Prostate gland (tissue), 2 donors: ENCODE measurements at regions not wholly inside any gene's neighbourhood (a gene's known extent, or its start where the extent isn't known, plus 50 kb on each side); places are given as distances from the start of the nearest gene placed in this dataset.

ENCODE experiments used
- DNase-seq: peaks from one replicate; pipeline ENCODE4 v3.0.0-alpha.2; 2019; ENCODE audit warnings: low spot score
- H3K27ac ChIP-seq, 2 donors: fragments of 200-600 bp; sonication (generic); 2 replicates each; pipeline ENCODE4 v1.5.1; 2017 to 2019
- H3K27me3 ChIP-seq: fragments of 200-600 bp; sonication (generic); replicated peaks from 2 replicates; pipeline ENCODE4 v1.5.1; 2019; ENCODE audit not compliant: insufficient read depth
- H3K36me3 ChIP-seq, 2 donors: fragments of 200-600 bp; sonication (generic); 1 replicate in 1 of 2; 2 replicates in 1 of 2; pipeline versions ENCODE4 v1.5.1 to v1.8.1; 2017 to 2019
- H3K4me1 ChIP-seq: fragments of 200-600 bp; sonication (generic); replicated peaks from 2 replicates; pipeline ENCODE4 v1.5.1; 2019
- H3K4me3 ChIP-seq, 2 donors: fragments of 200-600 bp; sonication (generic); 2 replicates each; pipeline ENCODE4 v1.5.1; 2017 to 2019
- H3K9me3 ChIP-seq: fragments of 200-600 bp; sonication (generic); 2 replicates; pipeline ENCODE4 v1.5.1; 2017
- POLR2A ChIP-seq: fragments of 450-650 bp; IDR thresholded peaks from one replicate; pipeline ENCODE4 v1.6.1; 2016; ENCODE audit warnings: antibody characterized with exemption, mild to moderate bottlenecking
- POLR2AphosphoS5 ChIP-seq: sonication (generic); formaldehyde crosslinking; IDR thresholded peaks from one replicate; pipeline ENCODE4 v1.6.1; 2017; ENCODE audit warnings: antibody characterized with exemption
- WGBS: methylation state at CpG from one replicate; pipeline ENCODE4 v1.1.5; 2018; 5-methylcytosine and 5-hydroxymethylcytosine counted together
- intact Hi-C: fragments of 100-400 bp; cut with DNase I; formaldehyde crosslinking; loops from one replicate; pipeline ENCODE4 v1.14.2; 2022
- TF ChIP-seq, protein P1 (sequence below), 4 experiments: fragments of 200-600 bp in 2 of 4; fragments of 450-650 bp in 2 of 4; sonication (generic) in 2 of 4; IDR thresholded peaks; 1 replicate in 3 of 4; 2 replicates in 1 of 4; pipeline ENCODE4 v1.5.1; 2016 to 2019; ENCODE audit warnings: antibody characterized with exemption in 4 of 4, mild to moderate bottlenecking in 2 of 4, moderate library complexity in 2 of 4

DNA sequence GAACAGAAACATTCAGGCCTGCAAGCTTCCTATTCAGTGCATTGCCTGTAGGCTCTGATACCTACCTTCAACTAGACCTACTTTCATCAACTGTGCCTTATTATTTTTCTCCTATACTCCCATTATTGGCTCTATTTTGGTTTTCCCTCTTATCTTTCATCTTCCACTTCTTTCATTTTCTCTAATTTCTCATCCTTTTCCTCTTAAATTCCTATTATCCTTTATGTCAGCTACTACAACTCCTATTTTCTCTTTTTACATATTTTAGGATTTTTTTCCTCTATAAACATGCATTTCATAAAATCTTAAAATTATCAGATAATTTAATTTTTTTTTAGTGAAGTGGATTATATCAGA lies 61.6 kb upstream of the PRDM8 start:
- intact Hi-C loops, result no loop called here
- Histone ChIP-seq H3K9me3 (no peaks in the 10 kb centered on the region), H3K36me3 (no peaks in the 10 kb centered on the region), H3K4me1 (no peaks in the 10 kb centered on the region), H3K4me3 (no peak overlapping the region), H3K27me3 (no peaks in the 10 kb centered on the region), H3K27ac (no peak overlapping the region)
- no peak for DNase-seq
- no peak for TF ChIP-seq POLR2A
- TF ChIP-seq, protein P1, sequence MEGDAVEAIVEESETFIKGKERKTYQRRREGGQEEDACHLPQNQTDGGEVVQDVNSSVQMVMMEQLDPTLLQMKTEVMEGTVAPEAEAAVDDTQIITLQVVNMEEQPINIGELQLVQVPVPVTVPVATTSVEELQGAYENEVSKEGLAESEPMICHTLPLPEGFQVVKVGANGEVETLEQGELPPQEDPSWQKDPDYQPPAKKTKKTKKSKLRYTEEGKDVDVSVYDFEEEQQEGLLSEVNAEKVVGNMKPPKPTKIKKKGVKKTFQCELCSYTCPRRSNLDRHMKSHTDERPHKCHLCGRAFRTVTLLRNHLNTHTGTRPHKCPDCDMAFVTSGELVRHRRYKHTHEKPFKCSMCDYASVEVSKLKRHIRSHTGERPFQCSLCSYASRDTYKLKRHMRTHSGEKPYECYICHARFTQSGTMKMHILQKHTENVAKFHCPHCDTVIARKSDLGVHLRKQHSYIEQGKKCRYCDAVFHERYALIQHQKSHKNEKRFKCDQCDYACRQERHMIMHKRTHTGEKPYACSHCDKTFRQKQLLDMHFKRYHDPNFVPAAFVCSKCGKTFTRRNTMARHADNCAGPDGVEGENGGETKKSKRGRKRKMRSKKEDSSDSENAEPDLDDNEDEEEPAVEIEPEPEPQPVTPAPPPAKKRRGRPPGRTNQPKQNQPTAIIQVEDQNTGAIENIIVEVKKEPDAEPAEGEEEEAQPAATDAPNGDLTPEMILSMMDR (IDR thresholded peaks at IDR 0.05), result no peak
- no peak for TF ChIP-seq POLR2AphosphoS5

GRCh38 chr4:80134936-80135701 lies 62.1 kb upstream of the ANTXR2 start:
- Histone ChIP-seq H3K9me3 (no peaks in the 10 kb centered on the region), H3K36me3 (no peaks in the 10 kb centered on the region), H3K4me1 (no peaks in the 10 kb centered on the region), H3K27ac (no peak overlapping the region), H3K27me3 (no peaks in the 10 kb centered on the region), H3K4me3 (no peak overlapping the region)
- WGBS, result 72% methylated on average over 8 of the region's 8 CpGs
- DNase-seq, result no peak
- intact Hi-C loops, result no loop called here
- TF ChIP-seq POLR2AphosphoS5, result no peak
- TF ChIP-seq POLR2A, result no peak
- TF ChIP-seq, protein P1 (IDR thresholded peaks at IDR 0.05), result no peak

DNA sequence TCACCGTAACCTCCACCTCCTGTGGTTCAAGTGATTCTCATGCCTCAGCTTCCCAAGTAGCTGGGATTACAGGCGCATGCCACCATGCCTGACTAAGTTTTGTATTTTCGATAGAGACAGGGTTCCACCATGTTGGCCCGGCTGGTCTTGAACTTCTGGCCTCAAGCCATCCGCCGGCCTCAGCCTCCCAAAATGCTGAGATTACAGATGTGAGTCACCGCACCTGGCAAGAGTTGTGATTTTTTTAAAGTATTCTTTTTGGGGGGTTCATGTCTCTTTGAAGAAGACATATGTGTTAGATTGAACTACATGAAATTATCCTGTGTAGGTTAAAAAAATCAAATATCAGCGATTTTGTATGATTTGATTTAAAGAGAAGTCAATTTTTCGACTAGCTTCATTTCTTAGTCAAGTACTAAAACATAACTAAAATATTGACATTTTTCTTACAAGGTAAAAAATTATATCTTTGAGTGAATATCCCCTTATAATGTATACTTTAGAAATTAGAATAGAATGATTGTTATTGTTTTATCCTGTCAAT lies 60.3 kb upstream of the ANTXR2 start:
- Histone ChIP-seq H3K4me3 (no peak overlapping the region), H3K27me3 (no peaks in the 10 kb centered on the region), H3K9me3 (no peaks in the 10 kb centered on the region), H3K4me1 (no peaks in the 10 kb centered on the region), H3K36me3 (no peaks in the 10 kb centered on the region), H3K27ac (no peak overlapping the region)
- 95% methylated on average over 9 of the region's 9 CpGs for WGBS
- intact Hi-C loops, result no loop called here
- no peak for TF ChIP-seq POLR2AphosphoS5
- TF ChIP-seq POLR2A, result no peak
- TF ChIP-seq, protein P1 (IDR thresholded peaks at IDR 0.05), result no peak
- DNase-seq, result no peak

- no peak for DNase-seq
- Histone ChIP-seq H3K27me3 (no peaks in the 10 kb centered on the region), H3K27ac (no peak overlapping the region), H3K4me3 (no peak overlapping the region), H3K36me3 (no peaks in the 10 kb centered on the region), H3K4me1 (no peaks in the 10 kb centered on the region), H3K9me3 (no peaks in the 10 kb centered on the region)
- TF ChIP-seq, protein P1 (IDR thresholded peaks at IDR 0.05), result no peak
- TF ChIP-seq POLR2AphosphoS5 (no peak), POLR2A (no peak)
- intact Hi-C loops, result no loop called here
Observed at GRCh38 chr4:80129785-80130184, 56.8 kb upstream of the ANTXR2 start.

GRCh38 chr4:80128941-80129340 lies 55.9 kb upstream of the ANTXR2 start:
- TF ChIP-seq, protein P1 (IDR thresholded peaks at IDR 0.05), result no peak
- no peak for TF ChIP-seq POLR2AphosphoS5
- no peak for TF ChIP-seq POLR2A
- H3K4me3 ChIP-seq, result no peak overlapping the region
- no peaks in the 10 kb centered on the region for H3K27me3 ChIP-seq
- DNase-seq, result no peak
- no peaks in the 10 kb centered on the region for H3K9me3 ChIP-seq
- no peaks in the 10 kb centered on the region for H3K36me3 ChIP-seq
- H3K27ac ChIP-seq, result no peak overlapping the region
- intact Hi-C loops, result no loop called here
- H3K4me1 ChIP-seq, result no peaks in the 10 kb centered on the region
